Smooth muscle cell (in vitro differentiated cells): ENCODE measurements at regions not wholly inside any gene's neighbourhood (a gene's known extent, or its start where the extent isn't known, plus 50 kb on each side); places are given as distances from the start of the nearest gene placed in this dataset.

Experiments
- DNase-seq: peaks from one replicate; lab custom pipeline; 2025; ENCODE audit not compliant: unreplicated experiment; lab: John Stamatoyannopoulos, UW
- H2AFZ ChIP-seq: fragments of 200-600 bp; sonication (generic); 2 replicates; pipeline ENCODE4 v1.6.0; 2016; ENCODE audit warnings: antibody characterized with exemption, low read depth, mild to moderate bottlenecking
- H3F3A ChIP-seq: fragments of 200-600 bp; sonication (generic); 2 replicates; pipeline ENCODE4 v1.6.0; 2017; ENCODE audit warnings: antibody characterized with exemption, low read depth
- H3K27ac ChIP-seq: fragments of 200-600 bp; sonication (generic); 2 replicates; pipeline ENCODE4 v1.5.1; 2016; ENCODE audit warnings: low read depth, mild to moderate bottlenecking
- H3K27me3 ChIP-seq: fragments of 200-600 bp; sonication (generic); 2 replicates; pipeline ENCODE4 v1.6.1; 2016; ENCODE audit warnings: low read depth, mild to moderate bottlenecking
- H3K36me3 ChIP-seq: fragments of 200-600 bp; sonication (generic); 2 replicates; pipeline ENCODE4 v1.5.1; 2016; ENCODE audit warnings: low read depth
- H3K4me1 ChIP-seq: fragments of 200-600 bp; sonication (generic); 2 replicates; pipeline ENCODE4 v1.5.1; 2016; ENCODE audit warnings: low read depth
- H3K4me2 ChIP-seq: fragments of 200-600 bp; sonication (generic); 2 replicates; pipeline ENCODE4 v1.6.0; 2016; ENCODE audit warnings: mild to moderate bottlenecking
- H3K4me3 ChIP-seq: fragments of 200-600 bp; sonication (generic); 2 replicates; pipeline ENCODE4 v1.5.1; 2016; ENCODE audit warnings: mild to moderate bottlenecking
- H3K79me2 ChIP-seq: fragments of 200-600 bp; sonication (generic); 2 replicates; pipeline ENCODE4 v1.6.0; 2016; ENCODE audit warnings: low read depth, mild to moderate bottlenecking
- H3K9ac ChIP-seq: fragments of 200-600 bp; sonication (generic); 2 replicates; pipeline ENCODE4 v1.6.0; 2016; ENCODE audit warnings: low read depth
- H3K9me3 ChIP-seq: fragments of 200-600 bp; sonication (generic); replicated peaks from 2 replicates; pipeline ENCODE4 v1.5.1; 2016; ENCODE audit warnings: low read depth
- H4K20me1 ChIP-seq: fragments of 200-600 bp; sonication (generic); 2 replicates; pipeline ENCODE4 v1.6.0; 2016; ENCODE audit warnings: low read depth
- CTCF ChIP-seq: fragments of 200-600 bp; sonication (generic); IDR thresholded peaks from 2 replicates; pipeline ENCODE4 v1.5.1; 2017; ENCODE audit warnings: borderline replicate concordance, mild to moderate bottlenecking, antibody characterized with exemption; ENCODE audit not compliant: insufficient read depth, poor library complexity, severe bottlenecking
- WGBS: methylation state at CpG from one replicate; pipeline ENCODE4 v1.1.7; 2016; ENCODE audit warnings: low lambda C conversion rate; 5-methylcytosine and 5-hydroxymethylcytosine counted together

GRCh38 chr3:191721990-191722389, 261.0 kb downstream of the PYDC2 start:
- no peaks in the 10 kb centered on the region for H3K36me3 ChIP-seq
- no peaks in the 10 kb centered on the region for H3F3A ChIP-seq
- no peak for TF ChIP-seq CTCF
- DNase-seq, result no peak
- H4K20me1 ChIP-seq, result no peaks in the 10 kb centered on the region
- 28% methylated on average over 1 of the region's 1 CpG for WGBS
- H3K27ac ChIP-seq, result no peak overlapping the region
- no peaks in the 10 kb centered on the region for H3K9me3 ChIP-seq
- H3K9ac ChIP-seq, result no peak overlapping the region
- no peak overlapping the region for H3K4me3 ChIP-seq
- H3K79me2 ChIP-seq, result no peaks in the 10 kb centered on the region
- H3K4me2 ChIP-seq, result no peak overlapping the region
- H2AFZ ChIP-seq, result no peak overlapping the region
- H3K27me3 ChIP-seq, result no peaks in the 10 kb centered on the region
- no peaks in the 10 kb centered on the region for H3K4me1 ChIP-seq

GRCh38 chr3:191727338-191727737, 266.4 kb downstream of the PYDC2 start:
- Histone ChIP-seq H3K4me1 (no peaks in the 10 kb centered on the region), H3K27ac (no peak overlapping the region), H3K79me2 (no peaks in the 10 kb centered on the region), H3K4me3 (no peak overlapping the region), H3K4me2 (no peak overlapping the region), H4K20me1 (no peaks in the 10 kb centered on the region), H3K9me3 (no peaks in the 10 kb centered on the region), H3K27me3 (no peaks in the 10 kb centered on the region), H3K9ac (no peak overlapping the region), H3F3A (no peaks in the 10 kb centered on the region), H3K36me3 (no peaks in the 10 kb centered on the region), H2AFZ (no peak overlapping the region)
- no peak for TF ChIP-seq CTCF
- DNase-seq, result no peak
- WGBS, result 85% methylated on average over 1 of the region's 1 CpG

GRCh38 chr3:191728186-191728585, 267.2 kb downstream of the PYDC2 start:
- no peaks in the 10 kb centered on the region for H3F3A ChIP-seq
- no peak overlapping the region for H3K4me2 ChIP-seq
- H3K27me3 ChIP-seq, result no peaks in the 10 kb centered on the region
- no peaks in the 10 kb centered on the region for H3K79me2 ChIP-seq
- no peak for TF ChIP-seq CTCF
- no peaks in the 10 kb centered on the region for H3K36me3 ChIP-seq
- no peaks in the 10 kb centered on the region for H4K20me1 ChIP-seq
- no peak for DNase-seq
- no peaks in the 10 kb centered on the region for H3K4me1 ChIP-seq
- H3K27ac ChIP-seq, result no peak overlapping the region
- H3K4me3 ChIP-seq, result no peak overlapping the region
- no peak overlapping the region for H3K9ac ChIP-seq
- 94% methylated on average over 1 of the region's 1 CpG for WGBS
- no peaks in the 10 kb centered on the region for H3K9me3 ChIP-seq
- H2AFZ ChIP-seq, result no peak overlapping the region

GRCh38 chr3:191737742-191738141, 276.8 kb downstream of the PYDC2 start:
- no peaks in the 10 kb centered on the region for H3K79me2 ChIP-seq
- no peaks in the 10 kb centered on the region for H3K4me1 ChIP-seq
- no peaks in the 10 kb centered on the region for H4K20me1 ChIP-seq
- H2AFZ ChIP-seq, result no peak overlapping the region
- H3K36me3 ChIP-seq, result no peaks in the 10 kb centered on the region
- H3K27me3 ChIP-seq, result no peaks in the 10 kb centered on the region
- H3K4me3 ChIP-seq, result no peak overlapping the region
- no peak for DNase-seq
- H3F3A ChIP-seq, result no peaks in the 10 kb centered on the region
- TF ChIP-seq CTCF, result no peak
- H3K27ac ChIP-seq, result no peak overlapping the region
- H3K9me3 ChIP-seq, result no peaks in the 10 kb centered on the region
- 90% methylated on average over 1 of the region's 1 CpG for WGBS
- H3K4me2 ChIP-seq, result no peak overlapping the region
- H3K9ac ChIP-seq, result no peak overlapping the region
